GM11168 (cell line): ENCODE measurements at regions not wholly inside any gene's neighbourhood (a gene's known extent, or its start where the extent isn't known, plus 50 kb on each side); places are given as distances from the start of the nearest gene placed in this dataset.

Experiments used
- in situ Hi-C: fragments of 300-500 bp; cut with MboI; formaldehyde crosslinking; loops from one replicate; pipeline ENCODE4 v1.12.0; 2022; ENCODE audit warnings: low sequenced_read_pairs; ENCODE audit not compliant: unreplicated experiment

DNA sequence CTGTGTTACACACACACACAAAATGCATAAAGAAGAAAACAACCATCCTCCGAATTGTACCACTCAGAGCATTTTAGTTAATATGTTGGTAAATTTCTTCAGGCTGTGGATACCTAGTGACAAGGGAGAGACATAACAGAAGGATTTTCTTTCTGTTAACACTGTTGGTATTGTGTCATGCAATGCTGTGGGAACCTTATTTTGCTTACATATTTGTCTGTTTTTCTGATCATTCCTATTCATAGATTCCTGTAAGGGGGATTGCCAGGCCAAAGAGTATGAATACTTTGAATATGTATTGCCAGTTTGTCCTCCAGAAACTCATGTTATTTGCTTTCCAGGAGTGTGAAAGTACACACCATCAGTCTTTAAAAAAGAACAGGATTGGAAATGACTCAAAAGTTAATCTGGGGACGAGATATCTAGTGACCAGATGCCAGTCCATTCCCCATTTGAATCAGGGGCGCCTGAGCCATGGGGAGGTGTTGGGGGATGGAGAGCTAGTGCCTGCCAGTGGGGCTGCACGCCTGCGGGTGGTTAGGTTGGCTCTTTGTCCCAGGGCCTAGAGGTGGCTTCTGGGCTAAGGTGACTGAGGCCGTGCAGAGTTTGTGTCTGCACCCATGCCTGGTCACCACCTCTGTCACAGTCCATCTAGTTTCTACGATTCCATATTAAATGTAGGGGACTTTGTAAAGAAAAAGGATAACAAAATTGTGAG is 142.0 kb downstream of the PTPN20 start:
- in situ Hi-C loops, result loop anchor here (10.0 kb wide), 1 partner anchor 262 kb away; no protein-coding TSS in a partner anchor

DNA sequence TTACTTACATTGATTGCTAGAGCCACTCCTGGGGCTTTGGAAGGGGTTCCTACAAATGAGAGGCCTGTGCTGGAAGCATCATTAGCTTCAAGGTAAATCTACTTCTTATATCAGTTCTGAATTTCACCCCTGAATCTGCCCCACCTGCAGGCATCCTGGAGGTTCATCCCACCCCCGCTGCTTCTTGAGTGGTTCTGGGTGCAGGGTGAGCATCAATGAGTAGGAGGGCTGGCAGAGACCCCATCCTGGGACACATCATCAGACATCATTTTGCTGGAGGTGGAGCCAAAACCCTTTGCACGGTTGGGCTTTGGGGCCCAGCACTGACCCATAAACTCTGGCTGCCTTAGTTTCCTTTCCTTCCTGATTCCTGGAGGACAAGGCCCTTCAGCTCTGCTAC is 143.7 kb downstream of the PTPN20 start:
- in situ Hi-C loops, result loop anchor here (10.0 kb wide), 1 partner anchor 260 kb away; no protein-coding TSS in a partner anchor

- in situ Hi-C loops, result loop anchor here (10.0 kb wide), 1 partner anchor 259 kb away; no protein-coding TSS in a partner anchor
Observed at GRCh38 chr10:47055386-47056246, 144.4 kb downstream of the PTPN20 start.

- in situ Hi-C loops, result loop anchor here (10.0 kb wide), 1 partner anchor 259 kb away; no protein-coding TSS in a partner anchor
Observed at GRCh38 chr10:47056247-47056510, 145.0 kb downstream of the PTPN20 start.

DNA sequence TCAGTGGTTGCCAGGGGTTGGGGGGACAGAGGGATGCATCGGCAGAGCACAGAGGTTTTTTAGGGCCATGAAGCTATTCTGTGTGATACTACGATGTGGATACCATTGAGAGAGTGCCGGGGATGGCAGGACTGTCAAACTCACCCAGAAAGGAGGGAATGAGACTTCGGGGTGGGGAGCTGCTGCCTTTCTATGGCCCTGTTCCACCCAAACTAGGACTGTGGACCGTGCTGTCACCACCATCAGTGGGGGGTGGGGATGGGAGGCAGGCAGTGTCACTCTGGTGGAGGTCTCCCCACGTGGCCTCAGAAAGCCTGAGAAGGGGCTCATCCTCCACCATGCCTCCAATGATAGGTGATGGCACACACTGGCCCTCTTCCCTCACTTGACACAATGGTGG is 146.2 kb downstream of the PTPN20 start:
- in situ Hi-C loops, result loop anchor here (10.0 kb wide), 1 partner anchor 257 kb away; no protein-coding TSS in a partner anchor

DNA sequence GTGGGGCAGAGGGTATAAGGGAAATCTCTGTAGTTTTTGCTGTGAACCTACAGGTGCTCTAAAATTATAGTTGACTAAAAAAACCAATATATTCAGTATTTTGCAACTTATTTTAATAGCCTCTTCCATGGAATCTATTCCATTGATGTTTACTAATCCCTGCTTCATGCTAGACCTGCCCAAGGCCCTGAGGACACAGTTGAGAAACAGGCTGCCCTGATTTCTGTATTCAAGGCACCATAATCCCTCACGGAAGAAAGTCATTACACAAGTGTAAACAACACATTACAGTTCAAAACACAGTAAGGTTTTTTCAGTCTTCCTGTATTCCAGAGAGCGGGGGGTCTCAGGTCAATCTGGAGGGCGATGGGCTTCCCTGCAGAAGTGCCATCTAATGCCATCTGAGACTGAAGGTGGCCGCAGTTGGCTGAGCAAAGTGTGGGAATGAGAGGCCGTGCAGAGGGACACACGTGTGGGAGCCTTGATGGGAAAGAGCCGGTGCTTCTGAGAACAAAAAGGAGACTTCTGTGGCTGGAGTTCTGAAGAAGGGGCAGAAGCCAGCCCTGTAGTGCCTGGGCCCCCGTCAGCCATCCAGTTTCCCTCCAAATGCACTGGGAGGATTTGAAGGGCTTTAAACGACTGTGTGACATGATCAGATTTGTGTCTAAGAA is 146.9 kb downstream of the PTPN20 start:
- in situ Hi-C loops, result loop anchor here (10.0 kb wide), 1 partner anchor 257 kb away; no protein-coding TSS in a partner anchor

DNA sequence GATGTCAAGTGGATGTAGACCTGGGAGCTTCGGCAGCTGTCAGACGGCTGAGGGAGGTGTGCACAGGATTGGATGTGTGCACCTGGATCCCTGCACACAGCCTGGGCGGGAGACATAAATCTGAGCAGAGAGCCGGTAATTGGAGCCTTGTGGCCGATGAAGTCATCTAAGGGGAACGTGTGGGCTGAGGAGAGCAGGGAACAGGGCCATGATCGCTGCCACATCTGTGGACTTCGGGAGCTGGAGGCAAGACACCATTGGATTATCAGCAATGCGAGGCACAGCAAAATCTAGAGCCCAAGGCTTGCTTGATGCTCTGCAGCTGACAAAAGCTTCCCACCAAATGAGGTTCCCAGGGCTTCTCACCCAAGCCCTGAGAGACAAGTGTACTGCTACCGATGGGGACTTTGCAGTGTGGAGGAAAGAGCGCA is 147.7 kb downstream of the PTPN20 start:
- in situ Hi-C loops, result loop anchor here (10.0 kb wide), 1 partner anchor 256 kb away; no protein-coding TSS in a partner anchor

DNA sequence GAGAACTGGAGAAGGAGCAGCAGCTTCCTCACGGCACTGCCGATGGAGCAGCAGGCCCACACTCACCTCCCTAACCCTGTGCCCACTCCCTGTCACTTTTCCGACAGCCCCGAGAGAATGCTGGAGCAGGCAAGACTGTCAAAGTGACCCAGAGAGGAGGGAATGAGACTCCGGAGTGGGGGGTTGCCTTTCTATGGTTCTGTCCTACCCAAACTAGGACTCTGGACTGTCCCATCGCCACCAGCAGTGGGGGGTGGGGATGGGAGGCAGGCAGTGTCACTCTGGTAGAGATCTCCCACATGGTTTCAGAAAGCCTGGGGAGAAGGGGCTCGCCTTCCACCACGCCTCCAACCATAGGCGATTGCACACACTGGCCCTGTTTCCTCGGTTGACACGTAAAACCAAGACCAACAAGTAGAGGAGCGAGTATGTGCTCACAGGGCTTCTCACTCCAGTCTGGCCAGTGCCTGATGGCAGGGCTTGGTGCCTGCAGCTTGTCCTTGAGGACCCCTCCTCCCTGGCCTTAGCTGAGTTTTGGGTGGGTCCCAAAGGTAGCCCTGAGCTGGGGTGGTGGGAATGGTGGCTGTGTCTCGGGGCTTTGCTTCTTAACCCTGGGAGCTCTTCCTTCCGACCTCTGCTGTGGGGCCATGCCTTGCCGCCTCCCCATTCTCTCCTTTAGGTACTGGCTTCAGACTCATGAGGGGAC is 148.5 kb downstream of the PTPN20 start:
- in situ Hi-C loops, result loop anchor here (10.0 kb wide), 1 partner anchor 255 kb away; no protein-coding TSS in a partner anchor

DNA sequence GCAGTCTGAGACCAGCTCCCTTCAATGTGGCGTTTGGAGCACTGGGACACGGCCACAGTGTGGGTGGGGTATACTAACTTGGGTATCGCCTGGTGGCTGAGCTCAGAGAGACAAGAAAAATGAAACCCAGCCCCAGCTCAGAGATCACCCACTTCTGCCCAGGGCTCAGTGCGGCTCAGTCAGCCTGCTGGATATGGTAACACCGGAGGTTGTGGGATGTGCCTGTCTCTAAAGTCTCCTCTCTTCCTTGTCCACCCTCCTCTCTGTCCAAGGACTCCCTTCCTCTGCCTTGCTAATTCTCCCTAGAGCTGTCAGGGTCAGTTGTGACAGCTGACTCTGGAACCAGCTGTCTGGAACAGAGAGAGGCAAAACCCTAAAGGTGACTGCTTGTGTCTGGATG is 149.1 kb downstream of the PTPN20 start:
- in situ Hi-C loops, result no loop called here

DNA sequence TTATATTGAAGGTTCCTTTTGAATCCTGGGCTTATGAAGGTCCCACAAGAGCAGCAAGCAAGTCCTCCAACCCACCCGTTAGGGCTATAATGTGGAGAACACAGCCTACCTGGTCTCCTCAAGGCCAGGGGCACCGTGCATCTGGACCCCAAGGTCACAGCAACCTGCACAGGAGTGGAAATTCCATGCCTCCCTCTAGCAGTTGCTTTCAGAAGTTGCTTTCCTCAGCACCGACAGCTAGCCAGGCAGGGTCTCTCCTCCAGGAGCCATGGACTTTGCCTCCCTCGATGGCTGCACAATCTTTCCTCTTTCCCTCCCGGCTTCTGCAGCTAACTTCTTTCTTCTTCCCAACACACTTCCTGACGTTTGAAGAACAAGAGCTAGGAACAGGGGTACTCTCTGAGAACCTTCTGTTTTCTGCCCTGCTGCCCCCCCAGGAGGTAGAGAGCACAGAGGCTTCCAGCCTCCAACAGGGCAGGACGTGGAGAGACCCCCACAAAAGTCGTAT is 149.8 kb downstream of the PTPN20 start:
- in situ Hi-C loops, result no loop called here

GRCh38 chr10:47061776-47062175 is 150.5 kb downstream of the PTPN20 start:
- in situ Hi-C loops, result no loop called here

DNA sequence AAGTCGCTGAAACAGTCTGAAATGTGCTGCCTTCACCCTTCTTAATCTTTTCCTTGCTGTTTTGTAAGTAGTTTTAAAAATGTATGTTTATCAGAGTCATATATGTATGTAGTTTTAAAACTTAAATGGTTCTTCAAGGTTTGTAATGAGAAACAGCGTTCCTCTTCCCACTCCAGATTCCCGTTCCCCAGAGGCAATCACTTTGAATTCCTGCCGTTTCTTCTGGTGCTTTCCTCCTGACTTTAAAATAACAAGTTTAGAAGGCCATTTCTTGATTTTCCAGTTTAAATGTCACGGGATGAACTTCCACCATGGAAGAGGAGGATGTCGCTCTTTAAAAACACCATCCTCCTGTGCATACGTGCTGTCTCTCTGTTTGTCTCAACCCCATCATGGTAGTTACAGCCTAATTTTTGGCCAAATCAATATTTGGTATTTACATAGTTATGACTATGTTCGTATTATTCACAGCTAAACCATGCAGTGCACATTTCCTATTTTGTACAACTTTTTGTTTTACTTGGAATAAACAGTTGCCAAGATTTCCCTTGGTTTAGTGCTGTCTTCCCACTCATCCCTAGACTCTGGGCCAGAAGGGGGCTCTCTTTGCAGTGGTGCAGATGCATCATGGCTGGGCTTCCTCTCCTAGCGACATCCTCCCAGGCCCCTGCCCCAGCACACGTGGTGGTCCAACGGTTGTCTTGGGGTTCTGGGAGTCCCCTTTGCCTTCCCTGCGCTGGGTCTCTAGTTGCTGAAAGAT is 151.4 kb downstream of the PTPN20 start:
- in situ Hi-C loops, result no loop called here

DNA sequence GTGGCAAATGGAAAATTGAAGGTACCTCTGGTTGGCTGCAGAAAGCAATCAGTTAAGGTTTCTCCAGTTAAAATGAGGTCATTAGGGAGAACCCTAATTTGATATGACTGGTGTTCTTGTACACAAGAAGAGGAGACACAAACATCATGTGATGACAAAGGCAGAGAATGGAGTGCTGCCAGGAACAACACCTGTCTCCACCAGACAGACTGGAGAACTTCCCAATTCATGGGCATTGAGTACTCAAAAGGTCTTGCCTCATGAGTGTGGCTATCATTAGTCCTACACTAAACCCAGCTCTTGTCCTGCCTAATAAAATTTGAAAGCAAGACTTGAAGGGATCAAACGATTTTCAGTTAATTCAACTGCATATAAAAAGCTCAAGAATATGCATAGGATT is 152.6 kb downstream of the PTPN20 start:
- in situ Hi-C loops, result no loop called here

GRCh38 chr10:47065903-47066302 is 154.7 kb downstream of the PTPN20 start:
- in situ Hi-C loops, result no loop called here

- in situ Hi-C loops, result no loop called here
Observed at GRCh38 chr10:47067949-47068940, 157.0 kb downstream of the PTPN20 start.

- in situ Hi-C loops, result no loop called here
Observed at GRCh38 chr10:47070541-47070940, 159.3 kb downstream of the PTPN20 start.

DNA sequence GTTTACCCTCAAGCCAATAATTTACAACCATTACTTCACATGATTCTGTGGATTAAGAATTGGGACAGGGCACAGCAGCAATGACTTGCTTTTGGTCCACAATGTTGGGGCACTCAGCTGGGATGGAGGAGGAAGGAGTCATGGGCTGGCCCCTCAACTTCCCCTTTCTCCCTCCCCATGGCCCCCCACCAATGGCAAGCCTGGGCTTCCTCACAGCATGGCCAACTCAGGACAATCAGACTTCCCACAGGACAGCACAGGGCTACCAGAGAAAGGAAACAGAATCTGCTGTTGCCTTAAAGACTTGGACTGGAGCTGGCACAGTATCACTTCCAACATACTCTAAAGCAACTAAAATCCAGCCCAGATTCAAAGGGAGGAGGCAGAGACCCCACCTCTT is 160.7 kb downstream of the PTPN20 start:
- in situ Hi-C loops, result no loop called here

- in situ Hi-C loops, result no loop called here
Observed at GRCh38 chr10:47073967-47074366, 162.7 kb downstream of the PTPN20 start.
